ENCODE measurements at regions not wholly inside any gene's neighbourhood (a gene's known extent, or its start where the extent isn't known, plus 50 kb on each side); places are given as distances from the start of the nearest gene placed in this dataset.

DNA sequence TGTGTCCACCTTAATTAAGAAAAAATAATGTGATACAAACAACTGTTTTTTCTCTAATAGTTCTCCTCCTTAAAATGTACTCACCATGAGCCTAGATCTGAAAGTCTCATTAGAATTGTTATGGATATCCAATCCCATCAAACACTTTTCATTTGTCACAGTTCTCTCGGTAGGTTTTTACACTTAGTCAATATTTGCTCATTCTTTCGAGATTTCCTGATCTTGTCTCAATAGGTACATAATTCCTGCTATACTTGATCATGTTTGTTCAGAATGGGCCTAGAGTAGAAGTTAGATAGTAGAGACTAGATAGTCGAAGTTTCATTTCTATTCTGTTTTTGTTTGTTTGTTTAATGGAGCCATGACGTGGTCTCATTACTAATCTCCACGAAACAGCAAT lies 2005.7 kb downstream of the NCAM2 start:
- intact Hi-C loops (cut with DNase I), result no loop called here
- H3K4me3 ChIP-seq, result no peak overlapping the region
- DNase-seq, result no peak
- TF ChIP-seq POLR2A (IDR thresholded peaks at IDR 0.05), result no peak
- TF ChIP-seq, protein P1, sequence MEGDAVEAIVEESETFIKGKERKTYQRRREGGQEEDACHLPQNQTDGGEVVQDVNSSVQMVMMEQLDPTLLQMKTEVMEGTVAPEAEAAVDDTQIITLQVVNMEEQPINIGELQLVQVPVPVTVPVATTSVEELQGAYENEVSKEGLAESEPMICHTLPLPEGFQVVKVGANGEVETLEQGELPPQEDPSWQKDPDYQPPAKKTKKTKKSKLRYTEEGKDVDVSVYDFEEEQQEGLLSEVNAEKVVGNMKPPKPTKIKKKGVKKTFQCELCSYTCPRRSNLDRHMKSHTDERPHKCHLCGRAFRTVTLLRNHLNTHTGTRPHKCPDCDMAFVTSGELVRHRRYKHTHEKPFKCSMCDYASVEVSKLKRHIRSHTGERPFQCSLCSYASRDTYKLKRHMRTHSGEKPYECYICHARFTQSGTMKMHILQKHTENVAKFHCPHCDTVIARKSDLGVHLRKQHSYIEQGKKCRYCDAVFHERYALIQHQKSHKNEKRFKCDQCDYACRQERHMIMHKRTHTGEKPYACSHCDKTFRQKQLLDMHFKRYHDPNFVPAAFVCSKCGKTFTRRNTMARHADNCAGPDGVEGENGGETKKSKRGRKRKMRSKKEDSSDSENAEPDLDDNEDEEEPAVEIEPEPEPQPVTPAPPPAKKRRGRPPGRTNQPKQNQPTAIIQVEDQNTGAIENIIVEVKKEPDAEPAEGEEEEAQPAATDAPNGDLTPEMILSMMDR (IDR thresholded peaks at IDR 0.05), result no peak
- H3K9me3 ChIP-seq, result no peaks in the 10 kb centered on the region
- WGBS, 2 donors, result 36 to 51% methylated on average over 5 of the region's 5 CpGs
- H3K27ac ChIP-seq, result no peak overlapping the region
- H3K36me3 ChIP-seq, result no peaks in the 10 kb centered on the region
- H3K4me1 ChIP-seq, result no peaks in the 10 kb centered on the region
- no peaks in the 10 kb centered on the region for H3K27me3 ChIP-seq

DNA sequence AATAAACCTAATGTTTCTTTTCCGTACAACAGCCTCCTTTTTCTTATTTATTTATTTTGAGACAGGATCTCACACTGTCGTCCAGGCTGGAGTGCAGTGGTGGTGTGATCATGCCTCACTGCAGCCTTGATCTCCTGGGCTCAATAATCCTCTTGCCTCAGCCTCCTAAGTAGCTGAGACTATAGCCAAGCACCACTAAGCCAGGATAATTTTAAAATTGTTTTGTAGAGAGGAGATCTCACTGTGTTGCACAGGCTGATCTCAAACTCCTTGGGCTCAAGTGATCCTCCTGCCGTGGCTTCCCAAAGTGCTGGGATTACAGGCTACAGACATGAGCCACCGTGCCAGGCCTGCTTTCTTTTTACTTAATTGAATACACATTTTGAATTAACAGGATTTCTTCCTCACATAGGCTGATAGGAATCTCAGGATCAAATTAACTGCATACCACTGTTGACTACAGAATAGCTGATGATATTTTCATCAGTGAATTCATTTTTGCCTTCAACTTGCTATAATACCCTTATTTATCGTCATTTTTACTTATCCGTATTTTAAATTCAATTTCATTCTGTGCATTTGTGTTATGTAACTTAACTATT lies 2010.5 kb downstream of the NCAM2 start:
- Histone ChIP-seq H3K9me3 (no peaks in the 10 kb centered on the region), H3K4me1 (no peaks in the 10 kb centered on the region), H3K27me3 (no peaks in the 10 kb centered on the region), H3K36me3 (no peaks in the 10 kb centered on the region), H3K27ac (no peak overlapping the region), H3K4me3 (no peak overlapping the region)
- no peak for DNase-seq
- intact Hi-C loops (cut with DNase I), result no loop called here
- TF ChIP-seq, protein P1 (IDR thresholded peaks at IDR 0.05), result no peak
- no peak for TF ChIP-seq POLR2A (IDR thresholded peaks at IDR 0.05)
- 44 to 60% methylated on average over 6 of the region's 6 CpGs for WGBS, 2 donors

DNA sequence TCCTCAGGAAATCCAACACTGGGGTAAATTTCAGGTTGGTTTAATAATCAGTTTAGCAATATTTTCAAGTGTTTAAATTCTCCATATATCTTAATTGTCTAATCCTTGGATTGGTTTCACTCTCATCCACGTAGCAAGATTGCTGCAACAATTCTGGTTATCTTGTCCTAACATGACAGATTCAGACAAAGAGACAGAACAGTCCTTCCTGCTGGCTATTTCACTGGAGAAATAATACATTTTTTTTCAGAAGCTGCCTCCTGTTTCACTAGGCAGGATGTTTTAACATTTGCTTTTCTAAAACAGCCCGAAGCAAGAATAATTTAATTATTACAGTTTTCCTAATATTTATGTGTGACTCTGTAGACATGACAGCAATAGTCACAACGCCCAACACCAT lies 2011.2 kb downstream of the NCAM2 start:
- WGBS, 2 donors, result 20 to 32% methylated on average over 3 of the region's 3 CpGs
- TF ChIP-seq, protein P1 (IDR thresholded peaks at IDR 0.05), result no peak
- TF ChIP-seq POLR2A (IDR thresholded peaks at IDR 0.05), result no peak
- H3K27ac ChIP-seq, result no peak overlapping the region
- no peak overlapping the region for H3K4me3 ChIP-seq
- H3K4me1 ChIP-seq, result no peaks in the 10 kb centered on the region
- no peaks in the 10 kb centered on the region for H3K36me3 ChIP-seq
- no peaks in the 10 kb centered on the region for H3K9me3 ChIP-seq
- no peaks in the 10 kb centered on the region for H3K27me3 ChIP-seq
- intact Hi-C loops (cut with DNase I), result no loop called here
- no peak for DNase-seq

DNA sequence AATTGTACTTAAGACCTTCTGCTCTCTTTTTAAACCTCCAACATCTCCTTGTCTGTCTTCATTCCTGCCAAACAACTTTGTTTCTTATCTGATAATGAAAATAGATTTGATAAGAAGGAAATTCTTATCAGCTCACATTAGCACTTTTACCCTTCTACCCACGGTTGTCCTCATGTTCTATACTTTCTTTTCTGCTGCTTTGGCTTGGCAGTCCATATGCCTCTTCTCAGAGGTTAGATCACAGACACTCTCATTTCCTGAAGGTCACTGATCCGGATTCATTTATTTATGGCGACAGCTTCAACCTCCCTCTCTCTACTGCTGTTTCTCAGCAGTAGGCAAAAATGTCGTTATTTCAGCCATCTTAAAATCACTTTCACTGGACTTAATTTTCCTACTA lies 2015.8 kb downstream of the NCAM2 start:
- Histone ChIP-seq H3K9me3 (peaks cover 0 to 16% (median 0%) of the 10 kb centered on the region in 3 donors), H3K27me3 (no peaks in the 10 kb centered on the region), H3K27ac (no peak overlapping the region), H3K4me1 (no peaks in the 10 kb centered on the region), H3K36me3 (no peaks in the 10 kb centered on the region), H3K4me3 (no peak overlapping the region)
- DNase-seq, result no peak
- intact Hi-C loops (cut with DNase I), result no loop called here
- WGBS, 2 donors, result 48 to 56% methylated on average over 4 of the region's 4 CpGs
- TF ChIP-seq POLR2A (IDR thresholded peaks at IDR 0.05), result no peak
- TF ChIP-seq, protein P1 (IDR thresholded peaks at IDR 0.05), result no peak

DNA sequence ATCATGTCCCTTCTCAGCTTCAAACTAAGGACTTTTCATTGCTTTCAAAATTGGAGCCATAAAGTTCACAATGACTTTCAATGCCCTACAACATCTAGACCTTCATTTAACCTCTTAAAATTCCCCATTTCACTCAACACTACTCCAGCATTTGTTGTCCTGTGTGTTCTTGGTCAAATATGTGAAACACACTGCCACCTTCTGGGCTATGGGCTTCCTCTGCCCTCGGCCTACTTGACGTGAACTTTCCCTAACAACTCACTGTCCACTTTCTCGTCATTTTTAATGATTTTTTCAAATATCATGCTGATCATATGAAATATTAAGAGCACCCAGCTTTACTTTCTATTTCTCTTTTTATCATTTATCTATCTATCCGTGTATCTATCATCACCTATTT lies 2018.4 kb downstream of the NCAM2 start:
- WGBS, 2 donors, result 48 to 58% methylated on average over 4 of the region's 4 CpGs
- Histone ChIP-seq H3K27me3 (no peaks in the 10 kb centered on the region), H3K4me1 (no peaks in the 10 kb centered on the region), H3K4me3 (no peak overlapping the region), H3K36me3 (no peaks in the 10 kb centered on the region), H3K9me3 (peaks cover 0 to 30% (median 5%) of the 10 kb centered on the region in 3 donors), H3K27ac (no peak overlapping the region)
- intact Hi-C loops (cut with DNase I), result no loop called here
- DNase-seq, result no peak
- TF ChIP-seq, protein P1 (IDR thresholded peaks at IDR 0.05), result no peak
- no peak for TF ChIP-seq POLR2A (IDR thresholded peaks at IDR 0.05)
